HK-2 (cell line): ENCODE measurements at regions not wholly inside any gene's neighbourhood (a gene's known extent, or its start where the extent isn't known, plus 50 kb on each side); places are given as distances from the start of the nearest gene placed in this dataset.
A peak's percentile ranks its signal among the peaks of the same experiment; 100 is the strongest.
"Not testable (repeated sequence)": the region's sequence is repeated elsewhere in the genome, so short reads cannot be mapped to it uniquely, and the experiment has no call there.

Experiments used
- DNase-seq: peaks from one replicate; pipeline ENCODE4 v3.0.0-alpha.2; 2018; ENCODE audit not compliant: unreplicated experiment

- no peak for DNase-seq
Measured at GRCh38 chr4:111957116-111957515, 188.1 kb upstream of the FAM241A start.

DNA sequence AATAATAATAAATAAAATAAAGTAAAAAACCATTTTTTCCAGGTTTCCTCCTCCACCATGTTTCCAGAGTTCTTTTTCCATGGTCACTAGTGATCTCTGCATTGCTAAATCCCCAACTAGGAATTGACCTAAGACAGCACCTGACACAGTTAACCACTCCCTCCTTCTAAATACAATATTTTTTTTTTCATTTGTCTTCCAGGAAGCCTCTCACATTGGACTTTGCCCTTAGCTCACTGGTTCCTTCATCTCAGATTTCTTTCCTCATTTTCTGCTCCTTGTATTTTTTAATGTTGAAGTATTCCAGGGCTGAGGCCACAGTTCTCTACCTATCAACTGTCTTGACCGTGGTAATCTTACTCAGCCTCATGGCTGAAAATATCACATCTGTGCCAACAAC lies 187.3 kb upstream of the FAM241A start:
- DNase-seq, result no peak

- peak; percentile 25 for DNase-seq
Measured at GRCh38 chr4:111959222-111959621, 186.0 kb upstream of the FAM241A start.

DNA sequence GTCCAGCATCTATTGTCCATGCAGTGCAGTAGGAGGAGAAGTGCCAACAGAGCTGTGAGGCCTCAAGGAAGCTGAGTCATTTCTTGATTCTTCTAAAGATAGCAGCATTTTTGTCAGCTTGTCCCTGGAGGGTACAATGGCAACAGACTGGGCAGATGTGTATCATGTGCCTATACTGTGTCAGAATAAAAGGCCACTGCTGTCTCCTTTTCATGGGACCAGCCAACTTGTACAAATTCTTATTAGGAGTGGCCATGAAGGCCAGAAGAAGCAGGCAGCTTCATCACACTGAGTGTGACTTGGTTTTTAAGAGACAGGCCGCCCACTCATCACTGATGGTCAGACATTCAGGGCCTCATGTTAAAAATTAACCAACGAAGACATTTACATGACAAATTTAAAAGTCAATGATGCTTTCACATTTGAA lies 185.0 kb upstream of the FAM241A start:
- no peak for DNase-seq

DNA sequence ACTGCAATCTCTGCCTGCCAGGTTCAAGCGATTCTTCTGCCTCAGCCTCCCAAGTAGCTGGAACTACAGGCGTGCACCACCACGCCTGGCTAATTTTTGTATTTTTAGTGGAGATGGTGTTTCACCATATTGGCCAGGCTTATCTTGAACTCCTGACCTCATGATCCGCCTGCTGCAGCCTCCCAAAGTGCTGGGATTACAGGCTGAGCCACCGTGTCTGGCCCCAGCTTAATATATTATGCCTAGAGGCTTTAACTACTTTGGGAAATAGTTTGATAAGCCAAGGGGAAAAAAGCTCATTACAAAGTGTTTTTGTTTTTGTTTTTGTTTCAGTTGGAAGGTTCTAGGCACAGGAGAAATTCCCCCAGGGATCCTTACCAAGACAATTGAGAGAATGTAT lies 184.2 kb upstream of the FAM241A start:
- DNase-seq, result not testable (repeated sequence)

- no peak for DNase-seq
Measured at GRCh38 chr4:111961809-111962208, 183.4 kb upstream of the FAM241A start.

- no peak for DNase-seq
Measured at GRCh38 chr4:111963158-111963700, 182.0 kb upstream of the FAM241A start.

DNA sequence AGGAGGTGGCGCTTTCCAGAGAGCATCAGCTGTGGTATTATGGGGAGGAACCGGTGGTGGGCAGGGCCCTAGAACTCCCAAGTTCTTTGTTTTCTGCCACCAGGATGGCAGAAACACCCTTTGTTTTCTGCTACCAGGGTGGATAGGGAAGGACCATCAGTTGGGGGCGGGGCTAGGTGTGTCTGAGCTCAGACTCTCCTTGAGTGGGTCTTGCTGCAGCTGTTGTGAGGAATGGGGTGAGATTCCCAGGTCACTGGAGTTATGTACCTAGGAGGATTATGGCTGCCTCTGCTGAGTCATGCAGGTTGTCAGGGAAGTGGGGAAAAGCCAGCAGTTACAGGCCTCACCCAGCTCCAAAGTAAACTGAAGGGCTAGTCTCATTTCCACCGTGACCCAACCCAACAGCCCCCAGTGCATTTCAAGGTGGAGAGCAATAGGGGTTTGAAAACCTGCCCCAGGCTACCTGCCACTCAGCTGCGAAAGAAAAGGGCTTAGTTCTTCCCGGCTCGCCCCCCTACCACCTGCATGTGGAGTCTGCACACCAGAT lies 167.8 kb upstream of the FAM241A start:
- no peak for DNase-seq

DNA sequence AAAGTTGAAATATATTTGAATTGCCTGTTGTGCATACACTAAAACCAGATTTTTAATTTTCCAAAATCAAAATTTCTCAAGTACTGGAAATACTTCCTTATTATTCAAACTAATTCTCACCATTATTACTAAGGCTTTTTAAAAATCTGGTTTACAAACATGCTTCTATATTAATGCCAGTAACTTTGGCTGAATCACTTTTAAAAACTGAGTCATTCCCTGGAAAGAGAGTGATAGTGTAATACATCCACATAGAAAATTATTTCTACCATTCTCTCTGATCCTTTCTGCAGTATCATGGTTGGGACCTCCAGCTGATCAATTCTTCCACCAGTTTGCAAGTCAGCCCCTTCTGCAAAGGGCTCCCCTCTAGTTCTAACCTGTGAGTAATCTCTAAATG lies 165.3 kb upstream of the FAM241A start:
- DNase-seq, result no peak

- no peak for DNase-seq
Measured at GRCh38 chr4:111982089-111982488, 163.2 kb upstream of the FAM241A start.

DNA sequence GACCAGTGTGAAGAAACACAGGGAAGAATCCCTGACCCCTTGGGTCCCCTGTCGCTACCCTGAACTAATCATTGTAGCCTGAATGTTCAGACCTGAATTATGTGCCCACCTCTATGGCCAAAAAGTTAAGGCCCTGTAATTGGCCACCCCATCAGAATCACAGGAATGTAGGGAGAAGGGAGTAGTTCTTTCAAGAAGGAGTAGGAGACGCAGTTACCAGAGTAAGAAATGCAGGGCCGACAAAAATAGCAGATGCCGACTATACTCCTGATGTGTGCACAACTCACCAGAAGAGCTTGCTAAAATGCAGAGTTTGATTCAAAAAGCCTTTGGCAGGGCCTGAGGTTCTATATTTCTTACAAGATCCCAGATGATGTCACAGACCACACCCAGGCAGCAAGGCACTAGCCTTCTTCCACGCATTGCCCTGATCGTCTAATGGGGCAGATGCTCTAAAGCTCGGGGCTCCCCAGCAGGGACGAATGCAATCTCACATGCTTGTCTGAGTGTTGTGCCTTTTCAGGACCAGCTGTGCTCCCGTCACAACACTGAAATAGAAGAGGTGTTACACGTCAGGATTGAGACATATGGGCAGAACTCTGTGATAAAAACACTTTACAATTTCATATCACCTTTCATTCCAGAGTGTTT lies 161.0 kb upstream of the FAM241A start:
- DNase-seq, result no peak

DNA sequence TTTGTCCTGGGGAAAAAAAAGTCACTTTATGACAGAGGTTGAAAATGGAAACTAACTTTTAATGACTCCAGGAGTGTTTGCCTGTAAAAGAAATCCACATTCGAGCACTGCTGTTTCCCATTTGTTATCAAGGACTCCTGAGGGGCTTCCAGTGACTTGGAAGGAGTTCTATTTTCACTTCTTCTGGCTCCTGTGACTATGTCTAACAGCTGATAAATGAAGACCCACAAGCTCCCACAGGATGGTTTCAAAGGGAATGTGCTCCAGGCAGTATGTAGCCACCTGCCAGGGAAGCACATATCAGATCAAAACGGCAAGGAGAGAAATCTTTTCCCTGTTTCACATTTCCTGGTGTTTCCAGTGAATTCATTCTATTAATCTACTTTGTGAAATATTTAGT lies 159.8 kb upstream of the FAM241A start:
- DNase-seq, result no peak

GRCh38 chr4:111986095-111986494 lies 159.2 kb upstream of the FAM241A start:
- DNase-seq, result no peak

GRCh38 chr4:111988514-111988913 lies 156.7 kb upstream of the FAM241A start:
- no peak for DNase-seq

DNA sequence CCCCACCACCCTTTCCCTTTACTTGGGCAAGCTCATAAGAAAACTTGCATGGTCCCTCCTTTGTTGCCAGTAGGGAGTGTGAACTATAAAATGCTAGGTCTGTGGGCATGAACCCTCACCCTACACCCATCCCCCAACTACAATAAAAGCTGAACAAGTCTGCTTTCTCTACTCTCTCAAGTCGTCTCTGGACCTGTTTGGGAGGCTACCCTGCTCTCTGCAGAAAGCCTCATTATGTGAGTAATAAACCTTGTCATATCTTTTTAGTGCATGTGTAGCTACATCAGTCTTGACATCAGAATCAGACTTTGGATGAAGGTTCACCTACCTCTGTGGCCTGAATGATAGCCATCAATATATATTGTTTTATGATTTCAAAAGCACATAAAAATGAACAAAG lies 155.4 kb upstream of the FAM241A start:
- DNase-seq, result no peak

DNA sequence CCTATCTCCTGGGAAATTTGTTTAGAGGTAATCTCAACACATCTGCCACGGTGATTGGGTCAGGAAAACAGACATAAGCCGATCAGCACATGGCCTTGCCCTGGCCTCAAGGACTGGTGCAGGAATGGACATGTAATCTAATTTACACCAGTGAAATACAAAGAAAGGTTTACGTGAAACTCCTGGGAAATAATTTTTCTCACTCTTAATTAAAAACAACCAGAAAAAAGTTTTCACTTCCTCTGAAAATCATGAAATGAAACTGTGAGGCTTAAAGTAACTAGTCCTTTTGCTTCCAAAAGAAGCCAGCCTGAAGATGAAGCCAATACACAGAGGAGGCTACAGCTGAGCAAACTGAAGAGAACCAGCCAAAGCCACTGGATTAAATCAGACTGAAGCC lies 154.1 kb upstream of the FAM241A start:
- no peak for DNase-seq

DNA sequence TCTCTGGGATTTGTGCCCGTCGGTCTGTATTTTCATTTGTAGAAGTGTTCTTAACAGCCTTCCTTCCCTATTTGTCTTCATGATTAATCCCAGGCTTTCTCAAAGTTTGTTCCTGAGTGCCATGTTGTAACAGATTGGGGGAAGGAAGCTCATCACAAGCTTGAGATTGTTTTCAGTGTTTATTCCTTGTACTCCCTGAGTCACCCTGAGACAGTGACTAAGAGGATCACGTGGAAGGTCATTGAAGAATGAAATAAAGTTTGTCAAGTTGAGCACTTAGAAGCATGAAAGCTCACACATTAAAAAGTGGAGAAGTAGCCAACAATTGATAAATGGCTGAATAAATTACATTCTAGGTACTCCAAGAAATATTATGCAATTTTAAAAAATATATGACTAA lies 153.5 kb upstream of the FAM241A start:
- DNase-seq, result no peak

GRCh38 chr4:111992351-111993168 lies 152.7 kb upstream of the FAM241A start:
- DNase-seq, result no peak

GRCh38 chr4:111994392-111994791 lies 150.9 kb upstream of the FAM241A start:
- DNase-seq, result no peak

DNA sequence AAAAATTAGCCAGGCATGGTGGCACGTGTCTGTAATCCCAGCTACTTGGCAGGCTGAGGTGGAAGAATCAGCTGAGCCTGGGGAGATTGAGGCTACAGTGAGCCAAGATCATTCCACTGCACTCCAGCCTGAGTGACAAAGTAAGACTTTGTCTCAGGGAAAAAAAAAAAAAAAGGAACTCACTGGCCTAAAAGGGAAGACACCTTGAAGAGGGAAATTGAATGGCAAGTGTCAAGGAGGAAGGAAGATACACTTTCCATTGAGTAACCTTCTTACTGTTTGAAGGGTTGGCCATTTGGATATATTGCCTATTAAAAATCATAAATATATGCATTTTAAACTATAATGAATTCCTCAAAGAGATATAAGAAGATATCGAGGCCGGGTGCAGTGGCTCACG lies 147.5 kb upstream of the FAM241A start:
- DNase-seq, result no peak

DNA sequence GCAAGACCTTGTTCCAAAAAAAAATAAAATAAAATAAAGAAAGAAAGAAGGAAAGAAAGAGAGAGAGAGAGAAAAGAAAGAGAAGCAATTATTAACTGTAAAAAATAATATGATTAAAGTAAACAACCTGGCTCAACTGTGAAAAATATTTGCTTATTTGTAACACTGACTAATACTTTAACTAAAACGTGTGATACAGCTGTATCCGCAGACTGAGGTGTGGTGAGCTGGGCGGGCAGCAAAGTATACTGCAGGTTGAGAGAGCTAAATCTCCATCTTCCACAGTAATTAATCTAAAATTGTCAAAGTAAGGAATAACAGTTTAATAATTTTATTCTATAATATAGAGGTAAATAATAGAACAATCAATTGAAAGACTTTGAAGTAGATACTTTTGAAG lies 145.5 kb upstream of the FAM241A start:
- no peak for DNase-seq

DNA sequence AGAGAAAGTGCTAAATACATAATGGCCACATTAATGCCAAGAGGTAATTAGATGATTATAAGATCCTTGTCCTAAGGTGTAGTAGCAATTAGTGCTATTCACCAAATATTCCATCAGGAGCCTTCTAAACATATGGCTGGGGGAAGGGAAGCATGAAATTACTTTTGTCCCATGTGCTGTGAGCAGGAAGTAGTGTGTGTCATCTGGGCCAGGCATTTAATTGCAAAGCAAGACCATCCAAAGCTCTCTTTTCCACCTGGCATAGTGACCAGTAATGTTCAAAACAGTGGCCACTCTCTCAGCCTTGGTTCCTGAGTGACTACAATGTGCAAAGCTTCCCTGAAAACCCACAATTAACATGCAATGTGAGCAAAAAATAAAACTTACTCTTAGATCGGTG lies 144.2 kb upstream of the FAM241A start:
- no peak for DNase-seq

DNA sequence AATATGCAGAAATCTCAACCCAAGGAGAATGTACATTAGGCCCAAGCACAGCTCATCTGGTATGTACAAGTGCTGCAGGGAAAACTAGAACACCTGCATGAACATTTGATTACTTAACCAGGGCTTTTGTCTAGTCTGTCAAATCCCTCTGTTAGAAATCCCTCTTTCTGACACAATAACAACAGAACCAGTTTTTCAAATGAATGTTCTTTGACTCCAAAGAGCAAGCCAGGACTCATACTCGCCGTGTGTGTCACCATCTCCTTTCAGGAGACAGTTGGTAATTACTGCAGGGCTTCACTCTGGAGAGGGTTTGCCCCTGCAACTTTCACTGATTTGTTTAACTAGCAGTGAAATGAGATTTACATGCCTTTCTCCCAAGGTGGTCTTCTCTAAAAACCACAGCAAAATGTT lies 143.0 kb upstream of the FAM241A start:
- DNase-seq, result no peak
